SK-N-SH treated with all-trans-retinoic acid at 6 μM for 48 hours (cell line): ENCODE measurements at regions not wholly inside any gene's neighbourhood (a gene's known extent, or its start where the extent isn't known, plus 50 kb on each side); places are given as distances from the start of the nearest gene placed in this dataset.
"Not testable (repeated sequence)": the region's sequence is repeated elsewhere in the genome, so short reads cannot be mapped to it uniquely, and the experiment has no call there.

Experiments
- ATAC-seq: fragments of 200-7000 bp; cut with Tn5 transposase; 3 replicates; pipeline ENCODE4 v1.9.1; 2020; ENCODE audit warnings: mild to moderate bottlenecking, moderate library complexity
- ARNTL ChIP-seq: fragments of 450-650 bp; formaldehyde crosslinking; IDR thresholded peaks from 2 replicates; pipeline ENCODE4 v1.5.0; 2020; ENCODE audit warnings: low read depth, mild to moderate bottlenecking, moderate library complexity, borderline replicate concordance
- BACH2 ChIP-seq: fragments of 250-450 bp; sonication (Bioruptor Pico); IDR thresholded peaks from 2 replicates; pipeline ENCODE4 v1.9.0; 2021; ENCODE audit warnings: mild to moderate bottlenecking, borderline replicate concordance
- CSRNP3 ChIP-seq: fragments of 250-450 bp; sonication (Bioruptor Pico); IDR thresholded peaks from 2 replicates; pipeline ENCODE4 v1.5.1; 2021; ENCODE audit warnings: mild to moderate bottlenecking, moderate library complexity
- ESRRG ChIP-seq: fragments of 250-450 bp; sonication (Bioruptor Pico); IDR thresholded peaks from 2 replicates; pipeline ENCODE4 v1.6.1; 2021; ENCODE audit warnings: mild to moderate bottlenecking
- GLIS3 ChIP-seq: fragments of 250-450 bp; sonication (Bioruptor Pico); IDR thresholded peaks from 2 replicates; pipeline ENCODE4 v1.5.0; 2020; ENCODE audit warnings: mild to moderate bottlenecking, moderate library complexity
- ISL1 ChIP-seq: fragments of 250-450 bp; sonication (Bioruptor Pico); IDR thresholded peaks from 2 replicates; pipeline ENCODE4 v2.1.2; 2022; ENCODE audit warnings: mild to moderate bottlenecking, moderate library complexity
- PATZ1 ChIP-seq: fragments of 250-450 bp; sonication (Bioruptor Pico); IDR thresholded peaks from 2 replicates; pipeline ENCODE4 v1.8.0; 2020; ENCODE audit warnings: mild to moderate bottlenecking, moderate library complexity, borderline replicate concordance
- POU6F1 ChIP-seq: fragments of 250-450 bp; sonication (Bioruptor Pico); IDR thresholded peaks from 2 replicates; pipeline ENCODE4 v1.8.0; 2021; ENCODE audit warnings: low read depth, mild to moderate bottlenecking, moderate library complexity, borderline replicate concordance
- PPARA ChIP-seq: fragments of 250-450 bp; sonication (Bioruptor Pico); IDR thresholded peaks from 2 replicates; pipeline ENCODE4 v1.5.0; 2020; ENCODE audit warnings: mild to moderate bottlenecking, borderline replicate concordance
- TOX ChIP-seq: fragments of 250-450 bp; sonication (Bioruptor Pico); IDR thresholded peaks from 2 replicates; pipeline ENCODE4 v1.8.0; 2021; ENCODE audit warnings: mild to moderate bottlenecking, moderate library complexity, borderline replicate concordance
- ZNF565 ChIP-seq: fragments of 450-650 bp; formaldehyde crosslinking; conservative IDR thresholded peaks from 2 replicates; pipeline ENCODE4 v1.5.0; 2020; ENCODE audit warnings: low read depth, mild to moderate bottlenecking, moderate library complexity
- TF ChIP-seq, protein P1 (sequence below): fragments of 250-450 bp; sonication (Bioruptor Pico); IDR thresholded peaks from 2 replicates; pipeline ENCODE4 v1.5.0; 2020; ENCODE audit warnings: mild to moderate bottlenecking, moderate library complexity
- TF ChIP-seq, protein P2 (sequence below): fragments of 250-450 bp; sonication (Bioruptor Pico); IDR thresholded peaks from 2 replicates; pipeline ENCODE4 v1.5.1; 2020; ENCODE audit warnings: low read depth, mild to moderate bottlenecking, moderate library complexity

DNA sequence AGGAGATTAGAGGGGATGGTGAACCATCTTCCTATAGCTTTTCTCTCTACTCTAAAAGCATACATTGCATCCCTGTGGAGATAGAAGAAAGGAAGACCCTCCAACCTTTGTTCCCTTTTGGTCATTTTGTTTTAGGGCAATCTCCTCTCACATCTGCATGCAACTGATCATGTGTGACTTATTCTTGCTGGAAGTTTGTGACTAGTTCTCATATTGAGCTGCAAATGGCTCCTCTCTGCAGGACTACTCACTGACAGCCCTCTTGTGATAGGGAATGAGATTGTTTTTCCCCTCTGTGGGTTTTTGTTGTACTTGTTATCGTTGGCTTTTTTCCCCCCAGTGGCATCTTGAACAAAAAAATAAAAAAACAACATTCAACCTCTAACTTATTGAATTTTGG is 416.0 kb upstream of the CNTNAP5 start:
- ATAC-seq: no peak
- TF ChIP-seq ISL1 (CRISPR knock-in tag) (no peak), POU6F1 (CRISPR knock-in tag) (no peak), CSRNP3 (CRISPR knock-in tag) (no peak), PATZ1 (CRISPR knock-in tag) (no peak), PPARA (CRISPR knock-in tag) (no peak), TOX (CRISPR knock-in tag) (no peak)
- TF ChIP-seq, protein P1, sequence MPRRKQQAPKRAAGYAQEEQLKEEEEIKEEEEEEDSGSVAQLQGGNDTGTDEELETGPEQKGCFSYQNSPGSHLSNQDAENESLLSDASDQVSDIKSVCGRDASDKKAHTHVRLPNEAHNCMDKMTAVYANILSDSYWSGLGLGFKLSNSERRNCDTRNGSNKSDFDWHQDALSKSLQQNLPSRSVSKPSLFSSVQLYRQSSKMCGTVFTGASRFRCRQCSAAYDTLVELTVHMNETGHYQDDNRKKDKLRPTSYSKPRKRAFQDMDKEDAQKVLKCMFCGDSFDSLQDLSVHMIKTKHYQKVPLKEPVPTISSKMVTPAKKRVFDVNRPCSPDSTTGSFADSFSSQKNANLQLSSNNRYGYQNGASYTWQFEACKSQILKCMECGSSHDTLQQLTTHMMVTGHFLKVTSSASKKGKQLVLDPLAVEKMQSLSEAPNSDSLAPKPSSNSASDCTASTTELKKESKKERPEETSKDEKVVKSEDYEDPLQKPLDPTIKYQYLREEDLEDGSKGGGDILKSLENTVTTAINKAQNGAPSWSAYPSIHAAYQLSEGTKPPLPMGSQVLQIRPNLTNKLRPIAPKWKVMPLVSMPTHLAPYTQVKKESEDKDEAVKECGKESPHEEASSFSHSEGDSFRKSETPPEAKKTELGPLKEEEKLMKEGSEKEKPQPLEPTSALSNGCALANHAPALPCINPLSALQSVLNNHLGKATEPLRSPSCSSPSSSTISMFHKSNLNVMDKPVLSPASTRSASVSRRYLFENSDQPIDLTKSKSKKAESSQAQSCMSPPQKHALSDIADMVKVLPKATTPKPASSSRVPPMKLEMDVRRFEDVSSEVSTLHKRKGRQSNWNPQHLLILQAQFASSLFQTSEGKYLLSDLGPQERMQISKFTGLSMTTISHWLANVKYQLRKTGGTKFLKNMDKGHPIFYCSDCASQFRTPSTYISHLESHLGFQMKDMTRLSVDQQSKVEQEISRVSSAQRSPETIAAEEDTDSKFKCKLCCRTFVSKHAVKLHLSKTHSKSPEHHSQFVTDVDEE (CRISPR knock-in tag): no peak
- TF ChIP-seq, protein P2, sequence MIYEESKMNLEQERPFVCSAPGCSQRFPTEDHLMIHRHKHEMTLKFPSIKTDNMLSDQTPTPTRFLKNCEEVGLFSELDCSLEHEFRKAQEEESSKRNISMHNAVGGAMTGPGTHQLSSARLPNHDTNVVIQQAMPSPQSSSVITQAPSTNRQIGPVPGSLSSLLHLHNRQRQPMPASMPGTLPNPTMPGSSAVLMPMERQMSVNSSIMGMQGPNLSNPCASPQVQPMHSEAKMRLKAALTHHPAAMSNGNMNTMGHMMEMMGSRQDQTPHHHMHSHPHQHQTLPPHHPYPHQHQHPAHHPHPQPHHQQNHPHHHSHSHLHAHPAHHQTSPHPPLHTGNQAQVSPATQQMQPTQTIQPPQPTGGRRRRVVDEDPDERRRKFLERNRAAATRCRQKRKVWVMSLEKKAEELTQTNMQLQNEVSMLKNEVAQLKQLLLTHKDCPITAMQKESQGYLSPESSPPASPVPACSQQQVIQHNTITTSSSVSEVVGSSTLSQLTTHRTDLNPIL (CRISPR knock-in tag): no peak

- no peak for ATAC-seq
- no peak for TF ChIP-seq ESRRG (CRISPR knock-in tag)
- no peak for TF ChIP-seq PATZ1 (CRISPR knock-in tag)
- TF ChIP-seq GLIS3 (CRISPR knock-in tag): no peak
- no peak for TF ChIP-seq CSRNP3 (CRISPR knock-in tag)
- no peak for TF ChIP-seq BACH2 (CRISPR knock-in tag)
- TF ChIP-seq ZNF565 (CRISPR knock-in tag): no peak
- TF ChIP-seq ARNTL: no peak
- TF ChIP-seq, all 23 proteins: peak for 0
Measured at GRCh38 chr2:123614596-123614995, 410.5 kb upstream of the CNTNAP5 start.

GRCh38 chr2:123618642-123619041 is 406.4 kb upstream of the CNTNAP5 start:
- not testable (repeated sequence) for ATAC-seq

DNA sequence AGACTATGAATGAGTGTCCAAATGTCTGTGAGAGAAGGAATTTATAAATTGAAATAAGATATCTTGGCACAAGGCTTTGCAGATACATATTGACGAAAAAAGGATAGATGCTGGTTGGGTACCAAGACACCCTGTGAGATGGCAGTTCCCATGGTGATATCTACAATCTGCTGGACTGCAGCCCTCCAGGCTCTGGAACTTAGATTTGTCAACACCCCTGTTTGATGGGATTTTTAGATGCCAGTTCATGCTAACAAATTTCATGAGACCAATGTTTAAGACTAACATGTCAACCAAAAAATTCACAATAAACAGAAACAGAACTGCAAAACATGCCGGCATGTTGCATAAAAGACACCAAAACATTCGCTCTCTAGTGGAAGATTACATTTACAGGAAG is 400.3 kb upstream of the CNTNAP5 start:
- no peak for ATAC-seq
- TF ChIP-seq ISL1 (CRISPR knock-in tag): no peak
- TF ChIP-seq, protein P1 (CRISPR knock-in tag): no peak
